SIG-M5 treated with dmso at 0.1 percent for 504 hours (cell line): ENCODE measurements at regions not wholly inside any gene's neighbourhood (a gene's known extent, or its start where the extent isn't known, plus 50 kb on each side); places are given as distances from the start of the nearest gene placed in this dataset.
"Not testable (repeated sequence)": the region's sequence is repeated elsewhere in the genome, so short reads cannot be mapped to it uniquely, and the experiment has no call there.

ENCODE experiments used
- DNase-seq: peaks from one replicate; lab custom pipeline; 2025; ENCODE audit not compliant: unreplicated experiment; lab: John Stamatoyannopoulos, UW

DNA sequence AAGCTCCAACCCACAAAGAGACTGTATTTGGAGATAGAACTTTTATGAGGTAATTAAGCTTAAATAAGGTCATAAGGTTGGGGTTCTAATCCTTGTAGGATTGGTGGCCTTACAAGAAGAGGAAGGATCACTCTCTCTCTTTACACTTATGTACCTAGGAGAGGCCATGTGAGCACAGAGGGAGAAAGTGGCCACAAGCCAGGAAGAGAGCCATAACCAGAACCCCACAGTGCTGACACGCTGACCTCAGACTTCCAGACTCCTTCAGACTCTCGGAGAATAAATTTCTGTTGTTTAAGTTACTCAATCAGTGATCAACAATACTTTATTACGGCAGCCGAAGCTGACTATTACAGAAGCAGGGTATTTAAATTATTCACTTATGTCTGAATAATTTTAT is 430.5 kb upstream of the EPHA7 start:
- no peak for DNase-seq

DNA sequence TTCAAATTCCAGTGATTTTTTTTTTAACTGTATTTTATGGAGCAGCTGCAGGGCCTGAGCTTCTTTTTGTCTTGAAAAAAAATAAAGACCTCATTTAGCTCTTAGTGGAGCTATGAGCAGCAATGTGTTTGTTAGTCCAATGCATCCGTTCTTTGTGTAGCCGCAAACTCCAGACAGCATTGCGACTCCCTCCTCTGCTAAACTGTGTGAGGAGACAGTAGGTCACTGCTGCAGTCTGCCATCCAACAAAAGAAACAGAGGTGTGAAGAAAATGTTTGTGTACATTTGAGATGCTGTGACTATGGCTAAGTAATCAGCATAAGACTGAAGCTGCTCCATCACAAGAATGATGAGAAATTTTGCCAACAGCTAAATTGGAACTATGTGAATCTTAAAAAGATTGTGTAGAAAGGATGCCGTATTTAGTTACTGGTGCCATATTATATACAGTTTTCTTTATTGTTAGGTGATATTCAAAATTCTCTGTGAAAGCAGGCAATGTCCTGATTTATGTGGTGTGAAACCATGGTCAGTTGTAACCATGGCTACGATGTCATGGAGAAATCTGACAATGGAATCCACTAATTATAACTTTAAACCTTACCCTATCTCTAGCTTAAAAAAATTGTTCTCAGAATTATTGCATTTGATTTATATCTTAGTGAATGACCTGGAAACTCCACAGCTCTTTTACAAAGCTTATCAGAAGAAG is 428.8 kb upstream of the EPHA7 start:
- DNase-seq: no peak

DNA sequence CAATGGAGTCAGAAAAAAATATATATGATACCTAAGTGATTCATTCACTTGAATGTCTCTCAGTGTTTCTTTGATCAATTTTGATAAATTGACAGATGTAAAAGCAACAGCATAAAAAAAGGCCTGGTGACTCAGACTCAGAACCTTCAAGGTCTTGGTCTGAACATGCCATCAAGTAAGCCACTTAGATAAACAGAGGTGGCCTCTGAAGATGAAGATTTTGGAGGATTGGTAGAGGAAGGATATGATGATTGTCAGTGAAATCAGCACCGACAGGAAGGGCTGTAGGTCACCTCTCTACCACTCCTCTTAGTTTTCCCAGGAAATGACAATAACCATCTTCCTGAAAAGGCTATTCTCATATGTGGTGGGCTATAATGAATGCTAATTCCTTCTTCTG is 422.8 kb upstream of the EPHA7 start:
- DNase-seq: no peak

DNA sequence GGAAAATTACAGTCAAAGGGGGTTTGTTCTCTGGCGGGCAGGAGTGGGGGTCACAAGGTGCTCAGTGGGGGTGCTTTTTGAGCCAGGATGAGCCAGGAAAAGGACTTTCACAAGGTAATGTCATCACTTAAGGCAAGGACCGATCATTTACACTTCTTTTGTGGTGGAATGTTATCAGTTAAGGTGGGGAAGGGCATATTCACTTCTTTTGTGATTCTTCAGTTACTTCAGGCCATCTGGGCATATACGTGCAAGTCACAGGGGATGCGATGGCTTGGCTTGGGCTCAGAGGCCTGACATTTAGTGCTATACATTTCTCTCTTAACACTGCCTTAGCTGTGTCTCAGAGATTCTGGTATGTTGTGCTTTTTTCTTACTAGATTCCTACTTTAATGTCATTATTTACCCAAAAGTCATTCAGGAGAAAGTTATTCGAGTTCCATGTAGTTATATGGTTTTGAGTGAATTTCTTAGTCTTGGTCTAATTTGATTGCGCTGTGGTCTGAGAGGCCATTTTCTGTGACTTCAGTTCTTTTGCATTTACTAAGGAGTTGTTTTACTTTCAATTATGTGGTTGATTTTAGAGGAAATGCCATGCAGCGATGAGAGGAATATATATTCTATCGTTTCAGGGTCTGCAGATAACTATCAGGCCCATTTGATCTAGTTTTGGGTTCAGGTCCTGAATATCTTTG is 416.2 kb upstream of the EPHA7 start:
- not testable (repeated sequence) for DNase-seq

DNA sequence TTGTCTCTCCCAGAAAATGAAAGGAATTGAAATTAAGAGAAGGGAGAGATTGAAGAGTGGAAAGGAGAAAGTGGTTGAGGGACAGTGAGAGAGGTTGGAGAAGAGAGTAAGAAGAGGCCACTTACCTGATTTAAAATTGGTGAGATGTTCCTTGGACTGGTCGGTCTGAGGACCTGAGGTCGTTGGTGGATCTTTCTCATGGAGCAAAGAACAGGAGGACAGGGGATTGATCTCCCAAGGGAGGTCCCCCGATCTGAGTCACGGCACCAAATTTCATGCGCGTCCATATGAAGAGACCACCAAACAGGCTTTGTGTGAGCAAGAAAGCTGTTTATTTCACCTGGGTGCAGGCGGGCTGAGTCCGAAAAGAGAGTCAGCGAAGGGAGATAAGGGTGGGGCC is 415.7 kb upstream of the EPHA7 start:
- not testable (repeated sequence) for DNase-seq

DNA sequence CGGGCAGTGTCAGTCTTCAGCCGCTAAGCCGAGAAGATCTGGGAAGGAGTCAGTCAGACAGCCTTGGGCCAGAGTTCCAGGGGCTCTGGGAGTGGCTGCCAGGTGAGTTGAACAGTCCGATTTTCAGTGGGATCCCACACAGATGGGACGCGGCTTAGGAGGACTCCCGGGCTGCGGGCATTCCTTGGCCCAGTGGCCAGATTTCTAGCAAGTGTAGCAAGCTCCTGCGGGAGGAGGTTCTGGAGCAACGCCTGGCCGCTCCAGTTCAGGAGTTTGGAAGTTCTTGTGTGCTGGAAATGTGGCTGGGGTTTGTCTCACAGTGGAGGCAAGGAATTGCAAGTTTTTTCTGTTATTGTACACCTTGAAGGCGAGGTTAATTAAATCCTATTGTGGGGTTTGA is 414.0 kb upstream of the EPHA7 start:
- not testable (repeated sequence) for DNase-seq

DNA sequence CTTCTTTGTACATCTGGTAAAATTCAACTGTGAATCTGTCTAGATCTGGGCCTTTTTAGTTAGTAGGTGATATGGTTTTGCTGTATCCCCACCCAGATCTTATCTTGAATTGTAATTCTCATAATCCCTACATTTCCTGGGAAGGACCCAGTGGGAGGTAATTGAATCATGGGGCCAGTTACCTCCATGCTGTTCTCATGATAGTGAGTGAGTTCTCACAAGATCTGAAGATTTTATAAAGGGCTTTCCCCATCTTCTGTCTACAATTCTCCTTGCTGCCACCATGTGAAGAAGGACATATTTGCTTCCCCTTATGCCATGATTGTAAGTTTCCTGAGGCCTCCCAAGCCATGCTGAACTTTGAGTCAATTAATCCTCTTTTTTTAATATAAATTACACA is 410.4 kb upstream of the EPHA7 start:
- not testable (repeated sequence) for DNase-seq

DNA sequence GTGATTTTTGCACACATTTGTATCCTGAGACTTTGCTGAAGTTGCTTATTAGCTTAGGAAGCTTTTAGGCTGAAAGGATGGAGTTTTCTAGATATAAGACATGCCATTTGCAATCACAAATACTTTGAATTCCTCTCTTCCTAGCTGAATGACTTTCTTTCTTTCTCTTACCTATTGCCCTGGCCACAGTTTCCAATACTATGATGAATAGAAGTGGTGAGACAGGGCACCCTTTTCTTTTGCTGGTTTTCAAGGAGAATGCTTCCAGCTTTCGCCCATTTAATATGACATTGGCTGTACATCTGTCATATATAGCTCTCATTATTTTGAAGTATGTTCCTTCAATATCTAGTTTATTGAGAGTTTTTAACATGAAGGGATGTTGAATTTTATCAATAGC is 409.6 kb upstream of the EPHA7 start:
- no peak for DNase-seq

DNA sequence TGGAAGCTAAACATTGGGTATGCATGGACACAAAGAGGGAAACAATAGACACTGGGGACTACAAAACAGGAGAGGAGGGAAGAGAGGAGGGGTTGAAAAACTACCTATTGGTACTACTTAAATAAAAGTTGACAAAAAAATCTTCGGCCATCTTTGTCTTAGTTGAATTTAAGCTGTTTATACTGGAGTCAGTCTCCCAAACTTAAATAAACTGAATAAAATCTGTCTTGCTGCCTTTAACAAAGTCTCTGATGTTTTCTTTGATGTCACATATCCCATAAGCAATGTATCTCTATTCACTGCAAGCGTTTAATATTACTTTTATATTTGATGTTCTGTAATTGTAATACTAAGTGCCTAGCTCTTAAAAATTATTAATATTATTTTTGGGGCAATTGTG is 409.2 kb upstream of the EPHA7 start:
- no peak for DNase-seq

DNA sequence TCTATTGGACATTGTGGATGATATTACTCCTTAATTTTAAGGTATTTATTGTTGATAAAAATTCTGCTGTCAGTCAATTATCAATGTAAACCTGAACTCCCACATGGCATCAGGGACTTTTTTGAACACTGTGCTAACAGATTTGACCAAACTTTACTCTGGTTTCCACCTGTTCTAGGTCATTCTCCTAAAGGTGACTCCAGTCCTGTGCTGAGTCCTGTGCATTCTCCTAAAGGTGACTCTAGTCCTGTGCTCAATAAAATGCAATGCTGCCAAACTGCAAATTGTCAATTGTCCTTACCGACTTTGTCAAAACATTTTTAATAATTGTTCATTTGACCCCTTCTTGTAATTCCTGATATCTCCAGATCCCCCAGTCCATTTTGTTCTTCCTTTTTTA is 408.4 kb upstream of the EPHA7 start:
- DNase-seq: no peak

DNA sequence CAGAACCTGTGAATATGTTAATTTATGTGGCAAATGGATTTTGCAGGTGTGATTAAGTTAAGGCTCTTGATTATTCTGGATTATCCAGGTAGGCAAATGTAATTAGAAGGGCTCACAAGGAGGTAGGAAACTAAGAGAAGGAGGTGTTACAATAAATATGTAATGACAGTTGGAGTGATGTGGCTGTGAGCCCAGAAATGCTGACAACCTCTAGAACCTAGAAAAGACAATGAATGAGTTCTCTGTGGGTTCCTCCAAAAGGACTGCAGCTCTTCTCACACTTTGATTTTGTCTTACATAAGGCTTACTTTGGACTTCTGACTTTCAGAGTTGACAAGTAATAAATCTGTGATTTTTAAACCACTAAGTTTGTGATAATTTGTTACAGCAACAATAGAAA is 406.6 kb upstream of the EPHA7 start:
- no peak for DNase-seq

DNA sequence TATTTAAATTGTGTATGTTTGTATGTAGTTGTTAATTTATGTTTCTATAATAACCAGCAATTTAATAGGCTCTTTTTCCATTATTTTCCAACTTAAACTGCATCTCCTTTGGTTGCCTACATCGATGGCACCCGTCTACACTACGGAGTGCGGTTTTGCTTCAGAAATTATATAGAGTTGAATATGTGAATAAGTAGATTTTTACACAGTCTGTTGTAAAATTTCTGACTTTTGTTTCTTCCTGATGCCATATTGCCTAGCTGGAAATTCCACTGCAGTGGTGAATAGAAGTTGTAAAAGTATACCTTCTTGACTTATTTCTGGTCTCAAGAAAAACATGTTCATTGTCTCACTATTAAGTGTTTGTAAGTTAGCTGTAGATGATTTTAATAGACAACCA is 404.1 kb upstream of the EPHA7 start:
- no peak for DNase-seq

DNA sequence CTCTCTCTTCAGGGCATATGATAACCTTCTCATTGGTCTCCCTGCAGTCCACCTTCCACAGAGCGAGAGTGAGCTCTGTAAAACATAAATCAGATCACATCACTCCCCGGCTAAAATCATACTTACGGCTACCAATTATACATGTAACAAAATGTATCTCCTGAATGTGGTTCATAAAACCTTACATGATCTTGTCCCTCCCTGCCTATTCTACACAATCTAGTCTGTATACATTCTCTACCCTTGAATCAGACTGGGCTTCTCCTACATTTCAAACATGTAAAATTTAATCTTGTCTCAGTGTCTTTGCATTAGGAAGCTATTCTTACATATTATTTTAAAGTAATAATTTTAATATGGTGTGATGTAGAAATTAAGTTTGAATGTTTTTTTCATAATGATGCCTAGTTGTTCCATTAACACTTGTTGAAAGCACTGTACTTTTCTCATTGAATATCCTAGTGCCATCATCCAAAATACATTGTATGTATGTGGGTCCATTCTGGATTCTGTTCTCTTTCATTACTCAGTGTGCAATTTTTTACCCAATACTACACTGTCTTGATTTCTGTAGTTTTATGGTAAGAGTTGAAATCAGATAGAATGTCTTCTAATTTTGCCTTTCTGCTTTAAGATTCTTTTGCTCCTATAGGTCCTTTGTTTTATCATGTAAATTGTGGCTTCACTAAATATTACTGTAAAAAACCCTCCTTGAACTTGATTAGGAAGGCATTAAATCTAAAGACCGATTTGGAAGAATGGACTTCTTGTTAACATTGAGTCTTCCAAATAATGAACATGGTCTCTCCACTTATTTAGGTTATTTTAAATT is 403.3 kb upstream of the EPHA7 start:
- DNase-seq: no peak

DNA sequence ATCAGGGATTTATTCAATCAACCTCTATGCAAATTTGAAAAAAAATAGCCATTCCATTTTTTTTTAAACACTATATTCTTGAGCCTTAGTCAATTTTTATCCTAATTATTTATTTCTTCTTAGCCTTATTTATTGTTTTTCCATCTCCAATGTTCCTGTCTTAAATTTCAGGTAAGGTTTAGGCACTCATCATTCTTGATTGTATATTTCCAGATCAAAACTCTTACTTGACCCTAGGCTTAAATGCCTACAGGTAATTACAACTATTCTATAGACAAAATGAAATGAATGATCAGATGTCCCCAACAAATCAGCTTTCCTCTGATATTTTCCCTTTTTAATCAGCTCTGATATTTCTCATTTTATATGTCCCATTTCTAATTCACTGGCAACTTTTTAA is 402.6 kb upstream of the EPHA7 start:
- DNase-seq: no peak

DNA sequence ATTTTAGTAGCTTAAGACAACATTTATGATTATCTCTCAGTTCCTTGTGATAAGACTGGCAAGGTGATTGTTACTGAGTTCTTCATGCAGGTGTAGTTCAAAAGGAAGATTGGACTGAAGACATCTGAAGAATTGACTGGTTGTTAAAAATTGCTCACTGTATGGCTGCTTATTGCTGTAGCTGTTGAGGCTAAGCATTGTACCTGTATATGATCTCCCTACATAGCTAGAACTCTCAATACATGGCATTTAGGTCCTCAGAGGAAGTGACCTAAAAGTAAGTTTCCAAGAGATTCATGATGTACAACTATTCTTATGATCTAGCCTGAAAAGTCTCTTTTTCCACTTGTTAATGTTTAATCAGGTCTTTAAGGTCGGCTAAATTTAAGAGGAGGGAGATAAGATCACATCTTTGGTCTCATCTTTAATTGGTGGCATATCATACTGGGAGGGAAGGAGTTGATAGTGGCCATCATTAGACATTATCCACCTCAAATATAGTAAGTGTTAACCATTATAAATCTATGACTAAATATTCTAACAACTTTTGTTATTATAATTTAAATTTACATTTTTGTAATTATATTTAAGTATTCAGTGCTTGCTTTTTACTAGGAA is 401.2 kb upstream of the EPHA7 start:
- no peak for DNase-seq

DNA sequence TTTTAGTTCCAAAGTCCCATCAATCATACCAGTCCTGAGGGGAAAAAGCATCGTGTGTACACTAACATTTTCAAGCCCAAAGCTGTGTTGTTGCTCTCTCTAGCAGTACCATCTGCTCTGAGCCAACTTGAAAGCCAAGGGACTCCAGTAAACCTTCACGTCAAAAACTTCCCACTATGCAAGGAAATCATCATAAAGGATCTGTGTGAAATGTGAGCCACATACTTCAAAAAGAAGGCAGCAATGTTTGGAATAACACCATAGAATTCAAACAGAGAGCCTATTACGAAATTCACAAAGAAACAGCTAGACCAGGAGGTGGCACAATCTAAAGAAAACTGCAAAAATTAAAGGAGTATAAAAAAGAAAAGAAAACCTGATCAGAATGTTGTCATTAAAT is 399.8 kb upstream of the EPHA7 start:
- no peak for DNase-seq

DNA sequence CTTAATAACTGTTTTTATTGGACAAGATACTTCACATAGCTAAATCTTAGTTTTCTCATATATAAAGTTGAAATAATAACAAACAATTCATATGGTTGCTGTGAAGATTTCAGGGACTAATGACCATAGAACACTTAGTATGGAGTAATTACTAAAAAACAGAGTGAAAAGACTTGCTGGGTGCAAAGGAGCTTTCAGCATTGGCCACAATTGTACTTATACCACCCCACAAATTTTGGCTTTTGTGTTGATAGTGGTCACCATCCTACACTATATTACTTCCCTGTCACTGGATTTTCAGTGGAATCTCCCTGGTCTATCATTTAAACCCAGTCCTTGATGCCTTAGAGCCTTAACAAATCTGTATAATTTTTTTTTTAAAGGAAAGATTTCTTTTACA is 398.6 kb upstream of the EPHA7 start:
- no peak for DNase-seq

DNA sequence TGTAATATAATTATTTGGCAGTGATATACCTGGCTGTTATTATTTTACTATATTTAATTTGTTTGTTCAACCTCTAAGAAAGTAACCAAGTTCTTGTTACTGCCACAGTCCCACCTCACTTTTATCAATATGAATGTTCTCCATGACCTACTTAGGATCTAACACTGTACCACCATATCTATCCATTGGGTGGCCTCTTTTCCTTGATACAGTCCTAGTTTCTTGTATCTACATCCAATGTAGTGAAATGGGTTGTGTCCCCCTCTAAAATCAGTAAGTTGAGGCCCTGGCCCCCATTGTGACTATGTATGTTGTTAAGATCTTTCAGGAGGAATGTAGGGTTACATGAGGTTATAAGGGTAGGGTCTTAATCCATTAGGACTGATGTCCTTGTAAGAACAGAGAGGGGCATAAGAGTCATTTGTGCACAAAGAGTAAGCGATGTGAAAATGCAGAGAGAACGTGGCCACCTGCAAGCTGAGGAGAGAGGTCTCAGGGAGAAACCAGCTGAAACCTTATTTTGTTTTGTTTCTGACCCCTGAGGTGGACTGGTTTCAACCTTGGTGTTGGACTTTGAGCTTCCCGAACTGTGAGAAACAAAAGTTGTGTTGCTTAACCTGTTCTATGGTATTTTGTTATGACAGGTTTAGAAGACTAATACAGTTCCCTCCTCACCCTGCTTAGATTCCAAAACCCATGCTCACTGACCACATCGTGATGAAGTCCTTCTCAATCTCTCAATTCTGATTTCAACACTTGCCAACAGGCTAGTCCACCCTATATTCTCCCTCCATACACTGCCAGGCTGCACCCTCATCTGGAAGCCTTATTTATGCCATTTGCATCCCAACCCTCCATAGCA is 387.3 kb upstream of the EPHA7 start:
- DNase-seq: no peak

DNA sequence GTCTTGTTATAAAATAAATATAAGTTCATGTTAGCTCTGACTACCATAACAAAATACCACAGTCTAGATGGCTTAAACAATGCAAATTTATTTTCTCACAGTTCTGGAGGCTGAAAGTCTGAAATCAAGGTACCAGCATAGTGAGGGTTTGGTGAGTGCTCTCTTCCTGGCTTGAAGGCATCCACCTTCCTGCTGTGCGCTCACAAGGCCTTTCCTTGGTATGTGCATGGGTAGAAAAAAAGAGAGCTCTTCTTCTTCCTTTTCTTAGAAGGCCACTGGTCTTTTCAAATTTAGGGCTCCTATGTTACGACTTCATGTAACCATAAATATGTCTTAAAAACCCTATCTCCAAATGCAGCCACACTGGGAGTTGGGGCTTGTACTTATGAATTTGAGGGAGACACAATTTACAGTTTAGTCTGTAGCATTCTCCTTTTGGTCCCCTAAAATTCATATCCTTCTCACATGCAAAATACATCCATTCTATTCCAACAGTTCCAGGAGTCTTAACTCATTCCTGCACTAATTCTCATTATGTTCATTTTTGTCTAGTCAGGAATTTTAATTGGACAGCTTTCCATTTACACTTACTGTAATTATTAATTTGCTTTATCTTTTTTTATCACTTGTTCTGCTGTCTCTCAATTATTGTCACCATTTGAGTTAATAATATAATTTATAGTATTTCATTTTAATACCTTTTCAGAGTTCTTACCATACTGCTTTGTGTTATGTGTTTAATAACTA is 381.9 kb upstream of the EPHA7 start:
- DNase-seq: no peak

DNA sequence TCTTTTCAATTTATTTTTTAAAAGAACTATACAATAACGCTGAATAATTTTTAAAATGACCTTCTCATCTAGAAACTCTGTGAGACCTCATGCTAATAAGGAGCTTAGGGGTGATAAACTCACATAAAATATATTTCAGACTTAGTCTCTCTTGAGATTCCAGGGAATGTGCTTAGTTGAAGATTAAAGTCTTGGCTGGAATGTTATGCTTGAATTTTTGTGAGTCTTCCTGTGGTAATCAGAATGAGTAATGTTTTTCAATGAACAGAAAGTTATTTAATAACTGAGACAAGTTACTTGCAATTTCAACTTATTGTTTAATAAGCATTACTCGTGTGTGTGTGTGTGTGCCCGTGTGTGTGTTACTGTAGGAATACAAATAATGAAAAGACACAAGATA is 379.9 kb upstream of the EPHA7 start:
- DNase-seq: no peak
